Suprapubic skin (tissue), 3 donors: ENCODE measurements at regions not wholly inside any gene's neighbourhood (a gene's known extent, or its start where the extent isn't known, plus 50 kb on each side); places are given as distances from the start of the nearest gene placed in this dataset.

ENCODE experiments used
- CTCF ChIP-seq, 2 donors: fragments of 200-600 bp in 1 of 2; fragments of 450-650 bp in 1 of 2; sonication (generic) in 1 of 2; IDR thresholded peaks; one replicate each; pipeline ENCODE4 v1.5.1; 2016 to 2019; ENCODE audit warnings: antibody characterized with exemption in 2 of 2, mild to moderate bottlenecking in 1 of 2, moderate library complexity in 1 of 2
- EP300 ChIP-seq: sonication (generic); formaldehyde crosslinking; IDR thresholded peaks from one replicate; pipeline ENCODE4 v1.6.1; 2017; ENCODE audit warnings: antibody characterized with exemption
- POLR2A ChIP-seq, 2 donors: fragments of 450-650 bp; IDR thresholded peaks; one replicate each; pipeline ENCODE4 v1.6.1; 2017; ENCODE audit warnings: antibody characterized with exemption in 2 of 2, mild to moderate bottlenecking in 2 of 2, moderate library complexity in 2 of 2

GRCh38 chr10:10846504-10846900, 171.2 kb upstream of the CELF2 start:
- TF ChIP-seq CTCF (IDR thresholded peaks at IDR 0.05) (no peak), POLR2A (IDR thresholded peaks at IDR 0.05) (no peak), EP300 (no peak)
